ENCODE measurements at regions not wholly inside any gene's neighbourhood (a gene's known extent, or its start where the extent isn't known, plus 50 kb on each side); places are given as distances from the start of the nearest gene placed in this dataset.

GRCh38 chrX:109873983-109874382, 128.9 kb upstream of the TMEM164 start:
- TF ChIP-seq POLR2A (IDR thresholded peaks at IDR 0.05) (no peak), CTCF (IDR thresholded peaks at IDR 0.05) (no peak)
